HG03097 (cell line): ENCODE measurements at regions not wholly inside any gene's neighbourhood (a gene's known extent, or its start where the extent isn't known, plus 50 kb on each side); places are given as distances from the start of the nearest gene placed in this dataset.

Experiments
- ATAC-seq: cut with Tn5 transposase; IDR thresholded peaks from one replicate; pipeline ENCODE4 v1.9.1; 2021; ENCODE audit not compliant: unreplicated experiment, low FRiP score

- ATAC-seq, result no peak
Measured at GRCh38 chr9:80957801-80958200, 731.5 kb downstream of the TLE1 start.

- no peak for ATAC-seq
Measured at GRCh38 chr9:80954521-80954920, 734.8 kb downstream of the TLE1 start.

- ATAC-seq, result no peak
Measured at GRCh38 chr9:80952363-80952922, 736.9 kb downstream of the TLE1 start.

GRCh38 chr9:80951675-80952074, 737.7 kb downstream of the TLE1 start:
- ATAC-seq, result no peak

- no peak for ATAC-seq
Measured at GRCh38 chr9:80948876-80949275, 740.5 kb downstream of the TLE1 start.

GRCh38 chr9:80948066-80948465, 741.3 kb downstream of the TLE1 start:
- no peak for ATAC-seq

DNA sequence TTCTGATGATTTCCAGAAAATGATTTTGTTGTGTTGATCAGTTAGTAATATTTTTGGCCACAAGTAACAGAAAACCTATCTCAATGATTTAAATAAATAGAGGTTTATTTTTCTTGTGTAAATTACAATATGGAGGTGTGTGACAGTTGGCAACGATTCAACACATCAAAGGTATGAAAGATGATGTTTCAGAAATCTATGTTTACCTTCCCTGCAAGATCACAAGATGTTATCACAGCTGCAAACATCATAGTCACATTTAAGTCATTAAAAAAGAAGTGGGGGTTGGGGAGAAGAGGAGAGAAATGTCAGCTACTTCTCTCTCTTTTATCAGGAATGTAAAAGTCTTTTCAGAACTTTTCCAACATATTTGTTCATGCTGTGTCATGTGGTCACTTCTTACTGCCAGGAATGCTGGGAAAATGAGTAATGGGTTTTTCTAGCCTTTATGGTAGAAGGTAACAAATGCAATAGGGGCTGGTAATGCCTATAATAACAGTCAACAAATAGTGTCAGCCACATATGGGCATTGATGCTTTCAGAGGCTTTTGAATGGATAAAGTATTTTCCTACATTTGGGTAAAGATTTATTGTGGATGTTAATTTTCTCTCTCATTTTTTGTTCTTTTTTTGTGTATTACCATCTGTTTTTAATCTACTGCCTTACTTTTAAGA, 742.7 kb downstream of the TLE1 start:
- no peak for ATAC-seq

DNA sequence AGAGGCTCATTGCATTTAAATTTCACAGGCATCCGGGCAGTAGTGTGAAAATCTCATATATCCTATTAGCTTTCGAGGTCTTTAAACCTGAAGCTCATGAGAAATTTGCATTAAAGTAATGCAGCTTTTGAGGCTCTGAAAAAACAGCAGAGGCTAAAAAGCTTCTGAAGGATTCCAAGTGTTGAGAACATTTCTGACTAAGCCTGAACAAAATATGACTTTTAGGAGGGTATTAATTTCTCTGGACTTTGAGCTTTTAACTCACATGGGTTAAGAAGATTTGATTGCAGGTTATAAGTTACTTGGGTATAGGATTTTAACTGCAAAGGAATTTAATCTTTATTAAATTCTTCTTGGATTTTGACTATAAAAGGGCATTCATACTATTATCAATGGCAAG, 743.9 kb downstream of the TLE1 start:
- ATAC-seq, result no peak

DNA sequence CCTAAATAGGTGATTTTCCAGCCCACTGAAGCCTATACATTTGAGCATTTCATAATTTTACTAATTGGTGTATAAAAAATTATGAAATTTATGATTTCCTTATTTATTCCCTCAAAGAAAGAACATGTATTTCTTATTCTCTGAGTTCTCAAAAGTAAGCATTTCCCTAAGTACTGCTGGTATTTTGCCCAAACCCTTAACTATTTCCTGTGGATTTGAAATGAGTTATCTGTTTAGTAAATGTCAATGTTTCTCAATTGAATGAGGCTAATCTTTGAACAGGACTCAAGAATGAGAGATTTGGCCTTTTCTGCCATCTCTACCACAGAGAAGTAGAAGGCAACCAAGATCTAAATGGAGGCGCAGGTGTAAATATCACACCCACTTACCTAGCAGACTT, 751.7 kb downstream of the TLE1 start:
- no peak for ATAC-seq

DNA sequence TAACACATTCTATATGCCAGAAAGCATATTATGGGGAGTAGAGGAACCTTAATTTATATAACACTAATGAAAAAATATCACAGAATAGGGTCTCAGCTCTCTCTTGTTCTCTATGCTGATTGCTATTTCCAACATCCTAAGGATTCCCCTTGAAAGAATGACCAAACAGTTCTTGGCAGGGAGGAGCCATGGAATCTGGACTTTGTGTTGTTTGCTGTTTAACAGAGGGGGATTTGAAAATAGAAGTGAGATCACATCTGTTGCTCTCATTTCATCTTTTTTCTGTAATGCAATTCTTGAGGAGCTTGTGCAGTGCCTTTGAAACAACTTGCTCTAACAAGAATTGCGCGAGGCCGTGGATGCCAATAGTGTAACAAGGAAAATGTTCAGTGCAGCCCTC, 755.3 kb downstream of the TLE1 start:
- ATAC-seq, result no peak

GRCh38 chr9:80932947-80933780, 756.2 kb downstream of the TLE1 start:
- ATAC-seq, result no peak

- no peak for ATAC-seq
Measured at GRCh38 chr9:80932181-80932580, 757.2 kb downstream of the TLE1 start.

DNA sequence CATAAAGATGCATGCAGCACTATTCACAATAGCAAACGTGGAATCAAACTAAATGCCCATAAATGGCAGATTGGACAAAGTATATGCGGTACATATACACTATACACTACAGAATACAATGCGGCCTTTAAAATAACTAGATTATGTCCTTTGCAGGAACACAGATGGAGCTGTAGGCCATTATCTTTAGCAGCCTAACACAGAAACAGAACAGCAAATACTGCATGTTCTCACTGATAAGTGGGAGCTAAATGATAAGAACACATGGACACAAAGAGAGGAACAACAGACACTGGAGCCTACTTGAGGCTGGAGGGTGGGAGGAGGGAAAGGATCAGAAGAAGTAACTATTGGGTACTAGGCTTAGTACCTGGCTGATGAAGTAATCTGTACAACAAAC, 758.2 kb downstream of the TLE1 start:
- no peak for ATAC-seq

GRCh38 chr9:80928697-80929096, 760.6 kb downstream of the TLE1 start:
- ATAC-seq, result no peak

DNA sequence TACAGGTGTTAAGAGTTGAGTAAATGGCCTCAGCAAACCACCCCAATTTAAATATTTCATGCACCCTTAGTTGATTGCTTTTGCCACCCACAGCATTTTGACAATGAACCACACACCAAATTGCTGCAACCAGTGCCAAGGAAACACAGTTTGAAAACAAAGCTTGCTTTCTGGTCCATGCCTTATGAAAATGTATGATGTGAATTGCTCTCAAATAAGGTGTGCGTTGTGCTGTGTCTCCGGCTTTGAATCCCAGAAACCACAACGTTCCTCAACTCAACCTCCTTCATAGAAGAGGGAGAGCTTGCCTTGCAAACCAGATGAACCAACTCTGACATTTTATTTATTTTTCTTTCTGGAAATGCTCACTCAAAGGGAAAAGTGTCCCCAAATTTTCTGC, 762.7 kb downstream of the TLE1 start:
- ATAC-seq, result no peak

DNA sequence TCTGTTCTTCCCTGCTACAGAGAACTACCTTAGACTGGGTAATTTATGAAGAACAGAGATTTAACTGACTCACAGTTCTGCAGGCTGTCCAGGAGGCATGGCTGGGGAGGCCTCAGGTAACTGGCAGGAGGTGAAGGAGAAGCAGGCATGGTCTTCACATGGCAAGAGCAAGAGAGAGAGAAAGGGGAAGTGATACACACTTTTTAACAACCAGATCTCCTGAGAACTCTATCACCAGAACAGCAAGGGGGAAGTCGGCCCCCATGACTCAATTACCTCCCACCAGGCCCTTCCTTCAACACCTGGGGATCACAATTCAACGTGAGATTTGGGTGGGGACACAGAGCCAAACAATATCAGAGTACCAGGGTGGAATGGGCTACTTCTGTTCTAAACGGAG, 766.8 kb downstream of the TLE1 start:
- no peak for ATAC-seq

- ATAC-seq, result no peak
Measured at GRCh38 chr9:80906728-80907127, 782.6 kb downstream of the TLE1 start.

GRCh38 chr9:80899208-80899607, 790.1 kb downstream of the TLE1 start:
- ATAC-seq, result no peak

DNA sequence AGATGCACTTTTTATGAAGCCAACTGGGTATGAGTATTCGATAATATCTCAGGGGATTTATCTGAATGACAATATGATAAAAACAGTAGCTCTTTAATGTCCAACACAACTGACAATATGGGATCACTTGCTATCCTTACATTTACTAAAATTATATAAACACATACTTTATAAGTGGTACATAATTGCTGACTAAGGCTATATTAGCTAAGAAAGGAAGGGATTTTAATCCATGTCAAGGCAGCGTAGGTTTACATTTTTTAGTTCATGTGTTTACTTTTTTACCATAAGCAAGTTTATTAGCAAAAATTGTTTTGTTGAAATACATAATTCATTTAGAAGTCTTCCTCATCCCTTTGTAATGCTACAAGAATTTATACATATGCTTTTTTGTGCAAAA, 796.2 kb downstream of the TLE1 start:
- ATAC-seq, result no peak

DNA sequence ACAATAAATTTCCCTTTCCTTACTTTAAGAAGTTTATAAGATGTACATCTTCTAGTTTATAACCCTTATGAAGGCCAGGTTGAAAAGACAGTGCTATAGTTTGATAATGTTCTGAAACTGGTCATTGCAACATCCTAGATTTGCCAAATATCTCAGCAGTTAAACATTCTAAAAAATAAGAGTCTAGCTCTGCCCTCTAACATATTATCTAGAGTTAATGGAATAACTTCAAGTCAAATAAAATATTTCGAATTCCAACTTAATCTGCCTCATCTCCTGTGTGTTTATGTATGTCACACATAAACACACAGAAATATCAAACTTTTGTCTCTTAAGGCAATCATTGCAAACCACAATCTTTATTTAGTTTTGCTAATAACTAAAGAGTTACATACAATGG, 796.6 kb downstream of the TLE1 start:
- no peak for ATAC-seq

- no peak for ATAC-seq
Measured at GRCh38 chr9:80890124-80890523, 799.2 kb downstream of the TLE1 start.

- ATAC-seq, result no peak
Measured at GRCh38 chr9:80885894-80886293, 803.5 kb downstream of the TLE1 start.
